HCT116 (cell line): ENCODE measurements at regions not wholly inside any gene's neighbourhood (a gene's known extent, or its start where the extent isn't known, plus 50 kb on each side); places are given as distances from the start of the nearest gene placed in this dataset.

Source experiments
- ATAC-seq: fragments of 200-7000 bp; cut with Tn5 transposase; 2 replicates; pipeline ENCODE4 v1.9.1; 2020; ENCODE audit warnings: mild to moderate bottlenecking, moderate library complexity
- BruUV-seq: library from RNA; stranded (reverse); fragments of 400-500 nt; replicated peaks from 2 replicates; lab custom pipeline; 2021; lab: Mats Ljungman, UMichigan
- CTCF ChIA-PET: fragments of 300-600 bp; sonication (Branson Sonifier 250); formaldehyde crosslinking; loops from one replicate; lab custom pipeline; 2021; ENCODE audit warnings: antibody characterized with exemption; lab: Charles Lee
- POLR2A ChIA-PET: fragments of 300-600, 350-600 bp; sonication (Branson Sonifier 250); formaldehyde crosslinking; loops from one replicate; lab custom pipeline; 2021; ENCODE audit warnings: antibody characterized with exemption; lab: Charles Lee
- RAD21 ChIA-PET, 2 experiments: fragments of 300-600 bp; sonication (Branson Sonifier 250); formaldehyde crosslinking; loops; one replicate each; lab custom pipeline; 2023; ENCODE audit warnings: low total read pairs in 2 of 2; ENCODE audit not compliant: uncharacterized antibody in 2 of 2, unreplicated experiment in 2 of 2, low non-redundant PET in 1 of 2; lab: Charles Lee
- DNase-seq: peaks from one replicate; pipeline ENCODE4 v3.0.0-alpha.2; 2010; ENCODE audit warnings: low read depth, low spot score
- H2AFZ ChIP-seq: fragments of 200-600 bp; shearing (Covaris generic), sonication (generic); 2 replicates; pipeline ENCODE4 v1.6.1; 2017; ENCODE audit warnings: low read depth, mixed run types, mixed read lengths, antibody characterized with exemption, low read length; ENCODE audit not compliant: poor library complexity, severe bottlenecking
- H3K27ac ChIP-seq: 2 replicates; pipeline ENCODE4 v1.5.1; 2012; ENCODE audit warnings: low read depth, low read length
- H3K27me3 ChIP-seq: fragments of 200-600 bp; sonication (generic); 2 replicates; pipeline ENCODE4 v1.6.1; 2016; ENCODE audit warnings: mixed run types, low read length, mixed read lengths; ENCODE audit not compliant: insufficient read depth
- H3K36me3 ChIP-seq, 2 experiments: fragments of 200-500 bp in 1 of 2; fragments of 200-600 bp in 1 of 2; sonication (Bioruptor generic) in 1 of 2; sonication (generic) in 1 of 2; 2 replicates each; pipeline versions ENCODE4 v1.5.1 to v1.6.1; 2014 to 2016; ENCODE audit warnings: low read length in 2 of 2, inconsistent platforms in 1 of 2, mixed read lengths in 1 of 2, mixed run types in 1 of 2; ENCODE audit not compliant: insufficient read depth in 2 of 2, control insufficient read depth in 1 of 2
- H3K4me1 ChIP-seq, 2 experiments: fragments of 200-600 bp in 1 of 2; sonication (generic) in 1 of 2; 2 replicates each; pipeline versions ENCODE4 v1.5.1 to v1.6.1; 2012 to 2017; ENCODE audit warnings: low read length in 2 of 2, inconsistent platforms in 1 of 2, mild to moderate bottlenecking in 1 of 2, mixed read lengths in 1 of 2, mixed run types in 1 of 2, moderate library complexity in 1 of 2; ENCODE audit not compliant: insufficient read depth in 2 of 2, control insufficient read depth in 1 of 2
- H3K4me2 ChIP-seq: fragments of 200-600 bp; sonication (generic); 2 replicates; pipeline ENCODE4 v1.6.1; 2017; ENCODE audit warnings: mixed run types, low read length, mixed read lengths
- H3K4me3 ChIP-seq, 2 experiments: fragments of 200-600 bp in 1 of 2; sonication (generic) in 1 of 2; replicated peaks in 1 of 2; 2 replicates each; pipeline ENCODE4 v1.5.1; 2011 to 2016; ENCODE audit warnings: low read length in 2 of 2, control low read depth in 1 of 2, low read depth in 1 of 2, mild to moderate bottlenecking in 1 of 2, mixed read lengths in 1 of 2, mixed run types in 1 of 2
- H3K79me2 ChIP-seq: fragments of 200-600 bp; sonication (generic); 2 replicates; pipeline ENCODE4 v1.6.1; 2017; ENCODE audit warnings: mild to moderate bottlenecking, mixed run types, low read length, moderate library complexity, mixed read lengths; ENCODE audit not compliant: insufficient read depth
- H3K9ac ChIP-seq: fragments of 200-600 bp; sonication (generic); 2 replicates; pipeline ENCODE4 v1.6.1; 2016; ENCODE audit warnings: low read length, mixed read lengths
- H3K9me2 ChIP-seq: fragments of 200-600 bp; sonication (generic), shearing (Covaris generic); 2 replicates; pipeline ENCODE4 v1.6.1; 2017; ENCODE audit warnings: mixed run types, mild to moderate bottlenecking, moderate library complexity; ENCODE audit not compliant: insufficient read depth
- H3K9me3 ChIP-seq, 2 experiments: fragments of 200-500 bp in 1 of 2; fragments of 200-600 bp in 1 of 2; sonication (Bioruptor generic) in 1 of 2; sonication (generic) in 1 of 2; 2 replicates each; pipeline ENCODE4 v1.6.1; 2014 to 2017; ENCODE audit warnings: low read length in 2 of 2, mixed read lengths in 2 of 2, inconsistent platforms in 1 of 2, low read depth in 1 of 2, mild to moderate bottlenecking in 1 of 2, mixed run types in 1 of 2, moderate library complexity in 1 of 2; ENCODE audit not compliant: control insufficient read depth in 1 of 2, insufficient read depth in 1 of 2
- H4K20me1 ChIP-seq: fragments of 200-600 bp; sonication (generic), shearing (Covaris generic); 2 replicates; pipeline ENCODE4 v1.6.1; 2017; ENCODE audit warnings: mixed run types, mild to moderate bottlenecking, moderate library complexity; ENCODE audit not compliant: insufficient read depth
- CEBPB ChIP-seq: IDR thresholded peaks from 2 replicates; pipeline ENCODE4 v1.6.1; 2012; ENCODE audit warnings: low read depth
- CTCF ChIP-seq, 3 experiments: fragments of 200-600 bp in 1 of 3; sonication (generic) in 1 of 3; IDR thresholded peaks in 2 of 3; conservative IDR thresholded peaks in 1 of 3; 2 replicates each; pipeline ENCODE4 v1.5.1; 2012 to 2017; ENCODE audit warnings: low read depth in 2 of 3, low read length in 2 of 3, antibody characterized with exemption in 1 of 3, borderline replicate concordance in 1 of 3, control low read depth in 1 of 3, mild to moderate bottlenecking in 1 of 3, mixed read lengths in 1 of 3, mixed run types in 1 of 3, moderate library complexity in 1 of 3; ENCODE audit not compliant: insufficient read depth in 1 of 3
- EZH2 ChIP-seq: fragments of 200-600 bp; sonication (generic); IDR thresholded peaks from 2 replicates; pipeline ENCODE4 v1.6.1; 2017; ENCODE audit warnings: antibody characterized with exemption, mixed run types
- JUND ChIP-seq: IDR thresholded peaks from 2 replicates; pipeline ENCODE4 v1.6.1; 2012
- POLR2A ChIP-seq: IDR thresholded peaks from 2 replicates; pipeline ENCODE4 v1.7.0; 2011; ENCODE audit warnings: borderline replicate concordance; ENCODE audit not compliant: insufficient read depth, insufficient read length; ENCODE audit errors: extremely low read depth
- RAD21 ChIP-seq: IDR thresholded peaks from 2 replicates; pipeline ENCODE4 v1.6.1; 2012; ENCODE audit warnings: low read depth, mild to moderate bottlenecking
- REST ChIP-seq: IDR thresholded peaks from 2 replicates; pipeline ENCODE4 v1.6.1; 2012; ENCODE audit warnings: low read depth
- SIN3A ChIP-seq: IDR thresholded peaks from 2 replicates; pipeline ENCODE4 v1.6.1; 2012; ENCODE audit warnings: low read depth
- SP1 ChIP-seq: IDR thresholded peaks from 2 replicates; pipeline ENCODE4 v1.6.1; 2012; ENCODE audit warnings: low read depth
- TCF7L2 ChIP-seq: IDR thresholded peaks from 2 replicates; pipeline ENCODE4 v1.7.0; 2011; ENCODE audit warnings: borderline replicate concordance, inconsistent platforms; ENCODE audit not compliant: insufficient read depth, insufficient read length; ENCODE audit errors: extremely low read depth
- YY1 ChIP-seq: IDR thresholded peaks from 2 replicates; pipeline ENCODE4 v1.6.1; 2011; ENCODE audit warnings: low read length, low read depth, moderate library complexity, mild to moderate bottlenecking; ENCODE audit not compliant: insufficient replicate concordance; ENCODE audit errors: extremely low read depth
- intact Hi-C: fragments of 100-400 bp; cut with micrococcal nuclease; formaldehyde crosslinking; loops from 2 replicates; pipeline ENCODE4 v1.10.0; 2022
- TF ChIP-seq, protein P1 (sequence below): IDR thresholded peaks from 2 replicates; pipeline ENCODE4 v1.6.1; 2012
- TF ChIP-seq, protein P2 (sequence below): IDR thresholded peaks from 2 replicates; pipeline ENCODE4 v1.6.1; 2011; ENCODE audit warnings: mild to moderate bottlenecking, low read length, moderate library complexity; ENCODE audit not compliant: insufficient replicate concordance; ENCODE audit errors: extremely low read depth

DNA sequence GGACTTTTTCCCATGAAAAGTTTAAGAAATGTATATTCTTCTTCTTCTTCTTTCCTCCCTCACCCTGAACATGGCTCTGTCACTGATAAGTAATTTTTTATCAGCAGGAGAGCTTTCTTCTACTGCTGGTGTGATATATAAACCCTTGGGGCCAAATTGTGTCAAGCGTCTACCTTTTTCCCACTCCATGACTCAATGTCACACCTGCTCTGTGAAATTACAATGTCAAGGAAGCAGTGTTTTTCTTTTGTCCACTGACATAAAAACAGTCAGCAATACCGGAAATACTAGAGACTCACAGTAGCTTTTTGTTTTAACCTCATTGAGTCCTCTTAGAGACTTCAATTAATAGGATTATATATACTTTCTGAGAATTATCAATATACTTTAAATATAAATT, 416.2 kb upstream of the ADGRL4 start:
- H3K79me2 ChIP-seq, result no peaks in the 10 kb centered on the region
- ChIA-PET RAD21 (no interaction called here), POLR2A (no interaction called here)
- no peaks in the 10 kb centered on the region for H4K20me1 ChIP-seq
- intact Hi-C loops, result no loop called here
- no peak overlapping the region for H3K27ac ChIP-seq
- BruUV-seq, result no TSS peak
- DNase-seq, result no peak
- H3K4me3 ChIP-seq, result no peak overlapping the region
- no peaks in the 10 kb centered on the region for H3K4me1 ChIP-seq
- no peak for TF ChIP-seq POLR2A
- TF ChIP-seq EZH2, result no peak
- no peak for TF ChIP-seq SP1
- no peak for TF ChIP-seq CTCF (IDR thresholded peaks at IDR 0.05 in 2 of 3, conservative IDR thresholded peaks at IDR 0.05 in 1 of 3; ENCODE audit: borderline replicate concordance in 1 of 3, insufficient read depth in 1 of 3, low read depth in 2 of 3, low read length in 2 of 3)
- no peak for TF ChIP-seq JUND
- no peak for TF ChIP-seq TCF7L2
- TF ChIP-seq, protein P1, sequence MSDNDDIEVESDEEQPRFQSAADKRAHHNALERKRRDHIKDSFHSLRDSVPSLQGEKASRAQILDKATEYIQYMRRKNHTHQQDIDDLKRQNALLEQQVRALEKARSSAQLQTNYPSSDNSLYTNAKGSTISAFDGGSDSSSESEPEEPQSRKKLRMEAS, result no peak
- TF ChIP-seq, all 23 proteins: peak for 0
- H3K9me3 ChIP-seq, result no peaks in the 10 kb centered on the region
- no peaks in the 10 kb centered on the region for H3K36me3 ChIP-seq
- H3K9me2 ChIP-seq, result no peaks in the 10 kb centered on the region
- no peak overlapping the region for H2AFZ ChIP-seq
- ATAC-seq, result no peak
- no peaks in the 10 kb centered on the region for H3K27me3 ChIP-seq
- H3K9ac ChIP-seq, result no peak overlapping the region
- no peak overlapping the region for H3K4me2 ChIP-seq
- CTCF ChIA-PET, result no interaction called here

DNA sequence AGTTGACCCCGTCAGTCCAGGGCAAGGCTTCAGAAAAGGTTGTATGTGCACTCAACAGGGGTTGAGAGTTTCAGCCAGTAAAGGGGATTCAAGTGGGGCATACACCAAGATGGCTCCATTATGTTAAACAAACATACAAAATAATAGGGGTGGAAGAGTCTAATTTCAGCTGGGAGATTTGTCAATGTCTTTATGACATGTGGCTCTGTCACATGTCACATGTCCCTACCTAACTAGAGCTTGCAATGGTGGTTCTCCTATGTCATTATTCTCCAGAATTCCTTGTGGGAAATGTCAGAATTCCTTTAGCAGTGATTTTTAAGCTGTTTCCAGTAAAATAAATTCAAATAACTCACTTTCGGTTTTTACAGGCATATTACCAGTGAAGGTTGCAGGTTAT, 392.0 kb upstream of the ADGRL4 start:
- CTCF ChIA-PET, result no interaction called here
- intact Hi-C loops, result no loop called here
- Histone ChIP-seq H3K4me3 (no peak overlapping the region), H4K20me1 (no peaks in the 10 kb centered on the region), H3K9me2 (no peaks in the 10 kb centered on the region), H2AFZ (no peak overlapping the region), H3K4me2 (no peak overlapping the region), H3K27me3 (no peaks in the 10 kb centered on the region), H3K9me3 (no peaks in the 10 kb centered on the region), H3K79me2 (no peaks in the 10 kb centered on the region), H3K27ac (no peak overlapping the region), H3K4me1 (no peaks in the 10 kb centered on the region), H3K9ac (no peak overlapping the region), H3K36me3 (no peaks in the 10 kb centered on the region)
- ATAC-seq, result no peak
- POLR2A ChIA-PET, result no interaction called here
- RAD21 ChIA-PET, result no interaction called here
- BruUV-seq, result no TSS peak
- no peak for DNase-seq
- TF ChIP-seq TCF7L2 (no peak), YY1 (no peak), SIN3A (no peak), CEBPB (no peak), RAD21 (no peak), REST (no peak), SP1 (no peak)
- TF ChIP-seq, protein P2, sequence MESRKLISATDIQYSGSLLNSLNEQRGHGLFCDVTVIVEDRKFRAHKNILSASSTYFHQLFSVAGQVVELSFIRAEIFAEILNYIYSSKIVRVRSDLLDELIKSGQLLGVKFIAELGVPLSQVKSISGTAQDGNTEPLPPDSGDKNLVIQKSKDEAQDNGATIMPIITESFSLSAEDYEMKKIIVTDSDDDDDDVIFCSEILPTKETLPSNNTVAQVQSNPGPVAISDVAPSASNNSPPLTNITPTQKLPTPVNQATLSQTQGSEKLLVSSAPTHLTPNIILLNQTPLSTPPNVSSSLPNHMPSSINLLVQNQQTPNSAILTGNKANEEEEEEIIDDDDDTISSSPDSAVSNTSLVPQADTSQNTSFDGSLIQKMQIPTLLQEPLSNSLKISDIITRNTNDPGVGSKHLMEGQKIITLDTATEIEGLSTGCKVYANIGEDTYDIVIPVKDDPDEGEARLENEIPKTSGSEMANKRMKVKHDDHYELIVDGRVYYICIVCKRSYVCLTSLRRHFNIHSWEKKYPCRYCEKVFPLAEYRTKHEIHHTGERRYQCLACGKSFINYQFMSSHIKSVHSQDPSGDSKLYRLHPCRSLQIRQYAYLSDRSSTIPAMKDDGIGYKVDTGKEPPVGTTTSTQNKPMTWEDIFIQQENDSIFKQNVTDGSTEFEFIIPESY, result no peak
